Liver (tissue), 8 donors: ENCODE measurements at regions not wholly inside any gene's neighbourhood (a gene's known extent, or its start where the extent isn't known, plus 50 kb on each side); places are given as distances from the start of the nearest gene placed in this dataset.
"Not testable (repeated sequence)": the region's sequence is repeated elsewhere in the genome, so short reads cannot be mapped to it uniquely, and the experiment has no call there.

Experiments
- DNase-seq: peaks from one replicate; pipeline ENCODE4 v3.0.0-alpha.2; 2017; ENCODE audit warnings: low spot score
- H3K27ac ChIP-seq, 2 donors: one replicate each; pipeline ENCODE4 v1.7.0; 2013; ENCODE audit warnings: inconsistent platforms in 2 of 2, low read length in 2 of 2, control low read depth in 1 of 2, low read depth in 1 of 2, mild to moderate bottlenecking in 1 of 2
- H3K27me3 ChIP-seq, 4 donors: one replicate each; pipeline versions ENCODE4 v1.6.1 to v1.7.0; 2013; ENCODE audit warnings: low read length in 3 of 4, inconsistent platforms in 1 of 4, mild to moderate bottlenecking in 1 of 4, moderate library complexity in 1 of 4; ENCODE audit not compliant: control insufficient read depth in 4 of 4, insufficient read depth in 4 of 4
- H3K36me3 ChIP-seq, 4 donors: one replicate each; pipeline versions ENCODE4 v1.6.1 to v1.7.0; 2013; ENCODE audit warnings: low read length in 3 of 4, mild to moderate bottlenecking in 3 of 4, low read depth in 1 of 4, moderate library complexity in 1 of 4; ENCODE audit not compliant: control insufficient read depth in 4 of 4, insufficient read depth in 3 of 4
- H3K4me1 ChIP-seq, 4 donors: one replicate each; pipeline versions ENCODE4 v1.6.1 to v1.7.0; 2013; ENCODE audit warnings: low read length in 3 of 4, mild to moderate bottlenecking in 3 of 4, moderate library complexity in 1 of 4; ENCODE audit not compliant: control insufficient read depth in 4 of 4, insufficient read depth in 4 of 4
- H3K4me3 ChIP-seq, 3 donors: one replicate each; pipeline versions ENCODE4 v1.6.1 to v1.7.0; 2013; ENCODE audit warnings: low read length in 3 of 3, control low read depth in 1 of 3, low read depth in 1 of 3, mild to moderate bottlenecking in 1 of 3
- H3K9ac ChIP-seq, 2 donors: one replicate each; pipeline ENCODE4 v1.7.0; 2013; ENCODE audit warnings: low read length in 2 of 2, mild to moderate bottlenecking in 2 of 2, moderate library complexity in 2 of 2, control low read depth in 1 of 2, low read depth in 1 of 2
- H3K9me3 ChIP-seq, 4 donors: one replicate each; pipeline versions ENCODE4 v1.6.1 to v1.7.0; 2013; ENCODE audit warnings: low read length in 3 of 4; ENCODE audit not compliant: control insufficient read depth in 4 of 4
- EGR1 ChIP-seq, 2 donors: IDR thresholded peaks; 2 replicates each; pipeline ENCODE4 v1.6.1; 2016 to 2018; ENCODE audit warnings: antibody characterized with exemption in 2 of 2, low read depth in 2 of 2
- FOXA2 ChIP-seq: IDR thresholded peaks from 2 replicates; pipeline ENCODE4 v1.6.1; 2016; ENCODE audit warnings: antibody characterized with exemption
- GABPA ChIP-seq, 2 donors: IDR thresholded peaks in 1 of 2; conservative IDR thresholded peaks in 1 of 2; 2 replicates each; pipeline ENCODE4 v1.6.1; 2016; ENCODE audit warnings: antibody characterized with exemption in 2 of 2, mild to moderate bottlenecking in 1 of 2, moderate library complexity in 1 of 2
- HNF4A ChIP-seq, 2 donors: conservative IDR thresholded peaks; 2 replicates each; pipeline ENCODE4 v1.6.1; 2016; ENCODE audit warnings: antibody characterized with exemption in 2 of 2, mild to moderate bottlenecking in 2 of 2
- HNF4G ChIP-seq: IDR thresholded peaks from 2 replicates; pipeline ENCODE4 v1.6.1; 2016; ENCODE audit warnings: antibody characterized with exemption
- JUND ChIP-seq, 2 donors: IDR thresholded peaks; 2 replicates each; pipeline ENCODE4 v1.6.1; 2016; ENCODE audit warnings: antibody characterized with exemption in 2 of 2
- NR2F2 ChIP-seq: IDR thresholded peaks from 2 replicates; pipeline ENCODE4 v1.6.1; 2016; ENCODE audit warnings: antibody characterized with exemption
- RAD21 ChIP-seq, 2 donors: IDR thresholded peaks; 2 replicates each; pipeline ENCODE4 v1.6.1; 2016; ENCODE audit warnings: antibody characterized with exemption in 2 of 2, mild to moderate bottlenecking in 2 of 2
- RXRA ChIP-seq, 2 donors: IDR thresholded peaks; 2 replicates each; pipeline ENCODE4 v1.6.1; 2017 to 2018; ENCODE audit warnings: antibody characterized with exemption in 2 of 2, mild to moderate bottlenecking in 1 of 2
- SP1 ChIP-seq: IDR thresholded peaks from 2 replicates; pipeline ENCODE4 v1.6.1; 2018; ENCODE audit warnings: antibody characterized with exemption, mild to moderate bottlenecking
- TAF1 ChIP-seq: conservative IDR thresholded peaks from 2 replicates; pipeline ENCODE4 v1.6.1; 2016; ENCODE audit warnings: antibody characterized with exemption, mild to moderate bottlenecking
- YY1 ChIP-seq: IDR thresholded peaks from 2 replicates; pipeline ENCODE4 v1.6.1; 2016; ENCODE audit warnings: antibody characterized with exemption, mild to moderate bottlenecking
- WGBS: extraction: QIAGEN DNeasy Blood & Tissue Kit; methylation state at CpG from one replicate; pipeline ENCODE4 v1.1.7; 2013; 5-methylcytosine and 5-hydroxymethylcytosine counted together
- TF ChIP-seq, protein P1 (sequence below): IDR thresholded peaks from 2 replicates; pipeline ENCODE4 v1.6.1; 2016; ENCODE audit warnings: antibody characterized with exemption
- TF ChIP-seq, protein P2 (sequence below): IDR thresholded peaks from 2 replicates; pipeline ENCODE4 v1.6.1; 2016; ENCODE audit warnings: antibody characterized with exemption
- TF ChIP-seq, protein P3 (sequence below): fragments of 150-350 bp; IDR thresholded peaks from 2 replicates; pipeline ENCODE4 v1.5.1; 2017; ENCODE audit warnings: improper control_type of control experiment, low read depth, low read length; ENCODE audit not compliant: missing input control
- TF ChIP-seq, protein P4 (sequence below): IDR thresholded peaks from 2 replicates; pipeline ENCODE4 v1.6.1; 2016; ENCODE audit warnings: antibody characterized with exemption, mild to moderate bottlenecking
- donor health status: healthy.
- donor health status: healthy.
- donor health status: healthy.
- donor health status: healthy.
- donor health status: healthy.

DNA sequence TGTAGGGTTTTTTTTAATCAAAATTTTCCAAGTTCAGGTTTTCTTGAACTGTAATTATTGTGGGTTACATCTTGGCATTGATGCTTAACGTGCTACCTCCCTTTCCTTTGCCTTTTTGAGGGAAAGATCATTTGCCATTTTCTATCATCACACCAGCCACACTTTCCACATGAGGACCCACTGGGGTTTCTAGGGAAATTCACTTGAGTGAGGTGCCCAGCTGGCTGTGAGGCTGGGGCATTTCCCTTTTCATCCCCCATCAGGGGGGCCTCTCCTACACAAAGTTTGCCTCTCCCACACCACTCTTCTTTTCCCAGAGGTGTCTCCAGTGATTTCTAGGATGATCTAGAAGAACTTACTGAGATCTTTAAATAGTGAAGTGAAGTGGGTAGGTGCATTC lies 335.7 kb downstream of the BMP4 start:
- no peak overlapping the region for H3K4me3 ChIP-seq
- WGBS = 86% methylated on average over 1 of the region's 1 CpG
- H3K36me3 ChIP-seq = no peaks in the 10 kb centered on the region
- H3K27me3 ChIP-seq = no peaks in the 10 kb centered on the region
- no peak overlapping the region for H3K9ac ChIP-seq
- no peak for TF ChIP-seq HNF4G
- TF ChIP-seq EGR1 (IDR thresholded peaks at IDR 0.05; ENCODE audit: low read depth in 2 of 2) = no peak
- no peak for TF ChIP-seq JUND (IDR thresholded peaks at IDR 0.05)
- TF ChIP-seq FOXA2 = no peak
- TF ChIP-seq RAD21 (IDR thresholded peaks at IDR 0.05) = no peak
- no peak for TF ChIP-seq YY1
- TF ChIP-seq, protein P1, sequence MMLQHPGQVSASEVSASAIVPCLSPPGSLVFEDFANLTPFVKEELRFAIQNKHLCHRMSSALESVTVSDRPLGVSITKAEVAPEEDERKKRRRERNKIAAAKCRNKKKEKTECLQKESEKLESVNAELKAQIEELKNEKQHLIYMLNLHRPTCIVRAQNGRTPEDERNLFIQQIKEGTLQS = no peak
- H3K9me3 ChIP-seq = no peaks in the 10 kb centered on the region
- no peak overlapping the region for H3K27ac ChIP-seq
- DNase-seq = no peak
- H3K4me1 ChIP-seq = no peaks in the 10 kb centered on the region

DNA sequence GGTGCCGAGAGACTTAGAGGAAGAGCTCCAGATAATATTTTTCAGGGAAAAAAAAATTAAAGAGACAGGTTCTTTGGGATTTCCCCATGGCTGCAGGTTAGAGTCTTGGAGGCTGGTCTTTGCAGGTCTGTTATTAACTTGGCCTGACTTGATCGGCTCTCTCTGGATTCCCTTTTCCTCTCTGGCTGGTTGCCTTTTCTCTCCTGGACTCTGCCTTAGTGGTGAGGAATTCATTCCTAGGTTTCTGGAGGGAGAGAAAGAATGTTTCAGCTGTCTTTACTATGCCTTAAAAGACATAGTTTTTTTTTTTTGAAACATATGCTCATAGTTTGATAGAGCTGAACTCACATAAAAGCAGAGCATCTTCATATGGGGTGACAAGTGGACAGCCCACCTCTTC lies 336.3 kb downstream of the BMP4 start:
- Histone ChIP-seq H3K9ac (no peak overlapping the region), H3K36me3 (no peaks in the 10 kb centered on the region), H3K4me1 (no peaks in the 10 kb centered on the region), H3K4me3 (no peak overlapping the region), H3K9me3 (no peaks in the 10 kb centered on the region), H3K27me3 (no peaks in the 10 kb centered on the region), H3K27ac (no peak overlapping the region)
- TF ChIP-seq TAF1 (no peak), NR2F2 (no peak), YY1 (no peak), GABPA (IDR thresholded peaks at IDR 0.05 in 1 of 2, conservative IDR thresholded peaks at IDR 0.05 in 1 of 2) (no peak), FOXA2 (no peak), HNF4A (conservative IDR thresholded peaks at IDR 0.05) (no peak), RAD21 (IDR thresholded peaks at IDR 0.05) (no peak), SP1 (no peak), EGR1 (IDR thresholded peaks at IDR 0.05; ENCODE audit: low read depth in 2 of 2) (no peak), JUND (IDR thresholded peaks at IDR 0.05) (no peak)
- TF ChIP-seq, protein P2, sequence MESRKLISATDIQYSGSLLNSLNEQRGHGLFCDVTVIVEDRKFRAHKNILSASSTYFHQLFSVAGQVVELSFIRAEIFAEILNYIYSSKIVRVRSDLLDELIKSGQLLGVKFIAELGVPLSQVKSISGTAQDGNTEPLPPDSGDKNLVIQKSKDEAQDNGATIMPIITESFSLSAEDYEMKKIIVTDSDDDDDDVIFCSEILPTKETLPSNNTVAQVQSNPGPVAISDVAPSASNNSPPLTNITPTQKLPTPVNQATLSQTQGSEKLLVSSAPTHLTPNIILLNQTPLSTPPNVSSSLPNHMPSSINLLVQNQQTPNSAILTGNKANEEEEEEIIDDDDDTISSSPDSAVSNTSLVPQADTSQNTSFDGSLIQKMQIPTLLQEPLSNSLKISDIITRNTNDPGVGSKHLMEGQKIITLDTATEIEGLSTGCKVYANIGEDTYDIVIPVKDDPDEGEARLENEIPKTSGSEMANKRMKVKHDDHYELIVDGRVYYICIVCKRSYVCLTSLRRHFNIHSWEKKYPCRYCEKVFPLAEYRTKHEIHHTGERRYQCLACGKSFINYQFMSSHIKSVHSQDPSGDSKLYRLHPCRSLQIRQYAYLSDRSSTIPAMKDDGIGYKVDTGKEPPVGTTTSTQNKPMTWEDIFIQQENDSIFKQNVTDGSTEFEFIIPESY = no peak
- 79% methylated on average over 2 of the region's 2 CpGs for WGBS
- no peak for DNase-seq

DNA sequence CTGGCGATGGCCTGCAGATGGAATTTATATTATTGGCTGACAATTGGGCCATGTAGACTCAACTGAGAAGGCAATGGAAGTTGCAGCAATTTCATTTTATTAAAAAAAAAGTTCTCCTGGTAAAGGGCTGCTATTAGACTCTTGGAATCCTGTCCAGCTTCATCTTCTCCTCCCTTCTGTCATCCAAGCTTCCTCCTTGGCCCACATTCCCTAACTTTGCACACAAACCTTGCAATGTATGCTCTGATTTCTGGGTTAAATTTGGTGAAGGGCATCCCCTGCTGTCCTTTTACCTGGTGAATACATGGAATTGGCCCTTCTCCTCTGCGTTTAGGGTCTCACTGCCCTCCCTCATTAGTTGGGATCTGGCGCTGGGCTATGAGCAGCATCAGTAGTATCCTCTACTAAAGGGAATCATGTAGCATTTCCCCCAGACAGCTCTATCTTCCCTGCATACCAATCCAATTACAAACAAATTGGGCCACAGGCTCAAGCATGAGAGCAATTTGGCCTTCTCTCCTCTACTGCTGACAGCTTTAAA lies 336.9 kb downstream of the BMP4 start:
- H3K9me3 ChIP-seq = no peaks in the 10 kb centered on the region
- no peaks in the 10 kb centered on the region for H3K27me3 ChIP-seq
- 84% methylated on average over 3 of the region's 3 CpGs for WGBS
- no peak overlapping the region for H3K4me3 ChIP-seq
- no peaks in the 10 kb centered on the region for H3K4me1 ChIP-seq
- H3K36me3 ChIP-seq = no peaks in the 10 kb centered on the region
- no peak overlapping the region for H3K27ac ChIP-seq
- H3K9ac ChIP-seq = no peak overlapping the region
- TF ChIP-seq, protein P3, sequence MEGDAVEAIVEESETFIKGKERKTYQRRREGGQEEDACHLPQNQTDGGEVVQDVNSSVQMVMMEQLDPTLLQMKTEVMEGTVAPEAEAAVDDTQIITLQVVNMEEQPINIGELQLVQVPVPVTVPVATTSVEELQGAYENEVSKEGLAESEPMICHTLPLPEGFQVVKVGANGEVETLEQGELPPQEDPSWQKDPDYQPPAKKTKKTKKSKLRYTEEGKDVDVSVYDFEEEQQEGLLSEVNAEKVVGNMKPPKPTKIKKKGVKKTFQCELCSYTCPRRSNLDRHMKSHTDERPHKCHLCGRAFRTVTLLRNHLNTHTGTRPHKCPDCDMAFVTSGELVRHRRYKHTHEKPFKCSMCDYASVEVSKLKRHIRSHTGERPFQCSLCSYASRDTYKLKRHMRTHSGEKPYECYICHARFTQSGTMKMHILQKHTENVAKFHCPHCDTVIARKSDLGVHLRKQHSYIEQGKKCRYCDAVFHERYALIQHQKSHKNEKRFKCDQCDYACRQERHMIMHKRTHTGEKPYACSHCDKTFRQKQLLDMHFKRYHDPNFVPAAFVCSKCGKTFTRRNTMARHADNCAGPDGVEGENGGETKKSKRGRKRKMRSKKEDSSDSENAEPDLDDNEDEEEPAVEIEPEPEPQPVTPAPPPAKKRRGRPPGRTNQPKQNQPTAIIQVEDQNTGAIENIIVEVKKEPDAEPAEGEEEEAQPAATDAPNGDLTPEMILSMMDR = no peak
- TF ChIP-seq TAF1 (no peak), HNF4G (no peak), RXRA (IDR thresholded peaks at IDR 0.05) (no peak), HNF4A (conservative IDR thresholded peaks at IDR 0.05) (no peak), YY1 (no peak), GABPA (IDR thresholded peaks at IDR 0.05 in 1 of 2, conservative IDR thresholded peaks at IDR 0.05 in 1 of 2) (no peak)
- TF ChIP-seq, protein P4, sequence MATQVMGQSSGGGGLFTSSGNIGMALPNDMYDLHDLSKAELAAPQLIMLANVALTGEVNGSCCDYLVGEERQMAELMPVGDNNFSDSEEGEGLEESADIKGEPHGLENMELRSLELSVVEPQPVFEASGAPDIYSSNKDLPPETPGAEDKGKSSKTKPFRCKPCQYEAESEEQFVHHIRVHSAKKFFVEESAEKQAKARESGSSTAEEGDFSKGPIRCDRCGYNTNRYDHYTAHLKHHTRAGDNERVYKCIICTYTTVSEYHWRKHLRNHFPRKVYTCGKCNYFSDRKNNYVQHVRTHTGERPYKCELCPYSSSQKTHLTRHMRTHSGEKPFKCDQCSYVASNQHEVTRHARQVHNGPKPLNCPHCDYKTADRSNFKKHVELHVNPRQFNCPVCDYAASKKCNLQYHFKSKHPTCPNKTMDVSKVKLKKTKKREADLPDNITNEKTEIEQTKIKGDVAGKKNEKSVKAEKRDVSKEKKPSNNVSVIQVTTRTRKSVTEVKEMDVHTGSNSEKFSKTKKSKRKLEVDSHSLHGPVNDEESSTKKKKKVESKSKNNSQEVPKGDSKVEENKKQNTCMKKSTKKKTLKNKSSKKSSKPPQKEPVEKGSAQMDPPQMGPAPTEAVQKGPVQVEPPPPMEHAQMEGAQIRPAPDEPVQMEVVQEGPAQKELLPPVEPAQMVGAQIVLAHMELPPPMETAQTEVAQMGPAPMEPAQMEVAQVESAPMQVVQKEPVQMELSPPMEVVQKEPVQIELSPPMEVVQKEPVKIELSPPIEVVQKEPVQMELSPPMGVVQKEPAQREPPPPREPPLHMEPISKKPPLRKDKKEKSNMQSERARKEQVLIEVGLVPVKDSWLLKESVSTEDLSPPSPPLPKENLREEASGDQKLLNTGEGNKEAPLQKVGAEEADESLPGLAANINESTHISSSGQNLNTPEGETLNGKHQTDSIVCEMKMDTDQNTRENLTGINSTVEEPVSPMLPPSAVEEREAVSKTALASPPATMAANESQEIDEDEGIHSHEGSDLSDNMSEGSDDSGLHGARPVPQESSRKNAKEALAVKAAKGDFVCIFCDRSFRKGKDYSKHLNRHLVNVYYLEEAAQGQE = no peak
- DNase-seq = no peak

DNA sequence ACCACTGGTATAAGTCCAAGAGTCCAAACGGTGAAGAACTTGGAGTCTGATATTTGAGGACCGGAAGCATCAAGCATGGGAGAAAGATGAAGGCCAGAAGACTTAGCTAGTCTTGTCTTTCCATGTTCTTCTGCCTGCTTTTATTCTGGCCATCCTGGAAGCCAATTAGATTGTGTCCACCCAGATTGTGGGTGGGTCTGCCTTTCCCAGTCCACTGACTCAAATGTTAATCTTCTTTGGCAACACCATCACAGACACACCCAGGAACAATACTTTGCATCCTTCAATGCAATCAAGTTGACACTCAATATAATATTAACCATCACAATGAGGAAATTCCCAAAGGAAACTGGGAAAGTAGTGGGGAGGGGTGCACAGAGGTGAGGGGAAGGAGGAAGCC lies 340.1 kb downstream of the BMP4 start:
- not testable (repeated sequence) for H3K36me3 ChIP-seq, H3K27ac ChIP-seq, H3K9ac ChIP-seq, H3K4me3 ChIP-seq, DNase-seq, H3K27me3 ChIP-seq, H3K4me1 ChIP-seq, H3K9me3 ChIP-seq
- 80% methylated on average over 2 of the region's 2 CpGs for WGBS
